Aorta (tissue), 5 donors: ENCODE measurements at regions not wholly inside any gene's neighbourhood (a gene's known extent, or its start where the extent isn't known, plus 50 kb on each side); places are given as distances from the start of the nearest gene placed in this dataset.
A peak's percentile ranks its signal among the peaks of the same experiment; 100 is the strongest.
"Not testable (repeated sequence)": the region's sequence is repeated elsewhere in the genome, so short reads cannot be mapped to it uniquely, and the experiment has no call there.

Source experiments
- ATAC-seq: fragments of 200-7000 bp; cut with Tn5 transposase; one replicate; pipeline ENCODE4 v1.9.1; 2022; ENCODE audit warnings: moderate library complexity; ENCODE audit not compliant: low FRiP score
- DNase-seq, 2 donors: peaks; one replicate each; pipeline ENCODE4 v3.0.0-alpha.2; 2020
- H3K27ac ChIP-seq, 2 donors: one replicate each; pipeline ENCODE4 v1.5.1; 2013; ENCODE audit warnings: low read length in 2 of 2, mild to moderate bottlenecking in 2 of 2, moderate library complexity in 2 of 2, control low read depth in 1 of 2, inconsistent platforms in 1 of 2, low read depth in 1 of 2
- H3K27me3 ChIP-seq, 2 donors: one replicate each; pipeline ENCODE4 v1.6.1; 2013; ENCODE audit warnings: control low read depth in 1 of 2, low read length in 1 of 2, mild to moderate bottlenecking in 1 of 2, moderate library complexity in 1 of 2; ENCODE audit not compliant: insufficient read depth in 2 of 2, control insufficient read depth in 1 of 2
- H3K36me3 ChIP-seq, 2 donors: one replicate each; pipeline ENCODE4 v1.6.1; 2013; ENCODE audit warnings: control low read depth in 1 of 2, low read length in 1 of 2, mild to moderate bottlenecking in 1 of 2; ENCODE audit not compliant: insufficient read depth in 2 of 2, control insufficient read depth in 1 of 2
- H3K4me1 ChIP-seq, 2 donors: one replicate each; pipeline ENCODE4 v1.6.1; 2013; ENCODE audit warnings: low read length in 2 of 2, control low read depth in 1 of 2, mild to moderate bottlenecking in 1 of 2, moderate library complexity in 1 of 2; ENCODE audit not compliant: insufficient read depth in 2 of 2, control insufficient read depth in 1 of 2
- H3K4me3 ChIP-seq, 2 donors: one replicate each; pipeline ENCODE4 v1.5.1; 2013; ENCODE audit warnings: low read length in 2 of 2, control low read depth in 1 of 2, mild to moderate bottlenecking in 1 of 2
- H3K9me3 ChIP-seq: one replicate; pipeline ENCODE4 v1.6.1; 2013; ENCODE audit warnings: mild to moderate bottlenecking, low read length; ENCODE audit not compliant: control insufficient read depth
- WGBS, 2 donors: extraction: QIAGEN DNeasy Blood & Tissue Kit; methylation state at CpG; one replicate each; pipeline ENCODE4 v1.1.7; 2013; 5-methylcytosine and 5-hydroxymethylcytosine counted together
- intact Hi-C, 2 donors: fragments of 100-400 bp; cut with DNase I; formaldehyde crosslinking; loops; one replicate each; pipeline versions ENCODE4 v1.14.2 to v1.15.0; 2022
- donor health status: healthy with polysubstance abuse.
- donor health status: Bipolar disorder and iron deficiency.
- donor health status: DM: no; HTN: no; CAD: no.
- donor health status: DM: no; HTN: no; CAD: no.
- donor health status: DM: yes; HTN: yes; CAD: no.

- no peak for ATAC-seq
- Histone ChIP-seq H3K4me3 (no peak overlapping the region), H3K4me1 (no peaks in the 10 kb centered on the region), H3K36me3 (no peaks in the 10 kb centered on the region), H3K27ac (no peak overlapping the region), H3K9me3 (no peaks in the 10 kb centered on the region), H3K27me3 (no peaks in the 10 kb centered on the region)
- 50 to 61% methylated on average over 2 of the region's 2 CpGs for WGBS, 2 donors
- intact Hi-C loops: no loop called here
- no peak for DNase-seq
Observed at GRCh38 chrX:65451663-65452062, 82.9 kb downstream of the LAS1L start.

- intact Hi-C loops: no loop called here
- ATAC-seq (no peak), DNase-seq (no peak)
- Histone ChIP-seq H3K27me3 (no peaks in the 10 kb centered on the region), H3K4me3 (no peak overlapping the region), H3K27ac (no peak overlapping the region), H3K9me3 (peaks cover 3% of the 10 kb centered on the region), H3K36me3 (no peaks in the 10 kb centered on the region), H3K4me1 (no peaks in the 10 kb centered on the region)
- WGBS, 2 donors: 76 to 96% methylated on average over 2 of the region's 2 CpGs
Observed at GRCh38 chrX:65420154-65420553, 114.4 kb downstream of the LAS1L start.

GRCh38 chrX:65407662-65408061 is 126.9 kb downstream of the LAS1L start:
- H3K36me3 ChIP-seq, H3K27ac ChIP-seq, DNase-seq, H3K4me3 ChIP-seq, ATAC-seq, H3K9me3 ChIP-seq, H3K27me3 ChIP-seq, intact Hi-C loops, H3K4me1 ChIP-seq: not testable (repeated sequence)
- 2 to 31% methylated on average over 47 to 48 of the region's 48 CpGs for WGBS, 2 donors

- Histone ChIP-seq H3K36me3 (no peaks in the 10 kb centered on the region), H3K4me1 (no peaks in the 10 kb centered on the region), H3K27me3 (no peaks in the 10 kb centered on the region), H3K4me3 (no peak overlapping the region), H3K9me3 (peaks cover 4% of the 10 kb centered on the region), H3K27ac (no peak overlapping the region)
- WGBS, 2 donors: 1 to 39% methylated on average over 44 to 63 of the region's 63 CpGs
- ATAC-seq (no peak), DNase-seq (no peak)
- intact Hi-C loops: no loop called here
Observed at GRCh38 chrX:65407157-65407626, 127.4 kb downstream of the LAS1L start.

GRCh38 chrX:65406532-65406931 is 128.1 kb downstream of the LAS1L start:
- no peaks in the 10 kb centered on the region for H3K36me3 ChIP-seq
- DNase-seq: peak in 1 of 2 donors; percentile 73
- H3K4me3 ChIP-seq: no peak overlapping the region
- no peaks in the 10 kb centered on the region for H3K4me1 ChIP-seq
- H3K9me3 ChIP-seq: peaks cover 7% of the 10 kb centered on the region
- H3K27me3 ChIP-seq: no peaks in the 10 kb centered on the region
- no peak for ATAC-seq
- intact Hi-C loops: no loop called here
- H3K27ac ChIP-seq: no peak overlapping the region
- 2 to 24% methylated on average over 38 to 52 of the region's 52 CpGs for WGBS, 2 donors

- intact Hi-C loops: no loop called here
- no peak overlapping the region for H3K4me3 ChIP-seq
- 92 to 97% methylated on average over 21 of the region's 21 CpGs for WGBS, 2 donors
Observed at GRCh38 chrX:65392284-65392683, 142.3 kb downstream of the LAS1L start.

GRCh38 chrX:65389120-65389519 is 145.5 kb downstream of the LAS1L start:
- H3K4me1 ChIP-seq, ATAC-seq, H3K27ac ChIP-seq, H3K36me3 ChIP-seq, DNase-seq, H3K27me3 ChIP-seq, intact Hi-C loops, H3K9me3 ChIP-seq, H3K4me3 ChIP-seq: not testable (repeated sequence)
- WGBS, 2 donors: 90 to 95% methylated on average over 8 of the region's 8 CpGs

More at GRCh38 chrX:65392284-65392683, 142.3 kb downstream of the LAS1L start:
- no peaks in the 10 kb centered on the region for H3K36me3 ChIP-seq
- H3K9me3 ChIP-seq: peaks cover 3% of the 10 kb centered on the region
- DNase-seq (no peak), ATAC-seq (no peak)
- H3K4me1 ChIP-seq: no peaks in the 10 kb centered on the region
- no peak overlapping the region for H3K27ac ChIP-seq
- H3K27me3 ChIP-seq: no peaks in the 10 kb centered on the region
